Gastroesophageal sphincter (tissue), 4 donors: ENCODE measurements at regions not wholly inside any gene's neighbourhood (a gene's known extent, or its start where the extent isn't known, plus 50 kb on each side); places are given as distances from the start of the nearest gene placed in this dataset.

Experiments
- ATAC-seq: fragments of 150-250 bp; one replicate; pipeline ENCODE4 v1.9.1; 2016; ENCODE audit warnings: mild to moderate bottlenecking, moderate library complexity
- H3K27ac ChIP-seq, 4 donors: fragments of 200-600 bp; sonication (generic) in 3 of 4; 1 replicate in 3 of 4; 2 replicates in 1 of 4; pipeline ENCODE4 v1.5.1; 2016 to 2019
- H3K27me3 ChIP-seq: fragments of 200-600 bp; sonication (generic); one replicate; pipeline ENCODE4 v1.5.1; 2019
- H3K36me3 ChIP-seq, 2 donors: fragments of 200-600 bp; sonication (generic); one replicate each; pipeline ENCODE4 v1.5.1; 2019; ENCODE audit warnings: control low read depth in 1 of 2
- H3K4me1 ChIP-seq, 3 donors: fragments of 200-600 bp; sonication (generic); 1 replicate in 2 of 3; 2 replicates in 1 of 3; pipeline ENCODE4 v1.5.1; 2016 to 2019; ENCODE audit warnings: control low read depth in 2 of 3
- H3K4me3 ChIP-seq, 2 donors: fragments of 200-600 bp; sonication (generic); one replicate each; pipeline ENCODE4 v1.5.1; 2019; ENCODE audit warnings: mild to moderate bottlenecking in 1 of 2, moderate library complexity in 1 of 2
- H3K9me3 ChIP-seq, 3 donors: fragments of 200-600 bp; sonication (generic); one replicate each; pipeline ENCODE4 v1.5.1; 2017 to 2019; ENCODE audit warnings: control low read depth in 2 of 3
- EP300 ChIP-seq: sonication (generic); formaldehyde crosslinking; IDR thresholded peaks from one replicate; pipeline ENCODE4 v1.6.1; 2017; ENCODE audit warnings: antibody characterized with exemption, mild to moderate bottlenecking
- POLR2A ChIP-seq, 2 donors: fragments of 450-650 bp; IDR thresholded peaks; one replicate each; pipeline ENCODE4 v1.6.1; 2017; ENCODE audit warnings: antibody characterized with exemption in 2 of 2, mild to moderate bottlenecking in 2 of 2, moderate library complexity in 1 of 2
- POLR2AphosphoS5 ChIP-seq: sonication (generic); formaldehyde crosslinking; IDR thresholded peaks from one replicate; pipeline ENCODE4 v1.6.1; 2017; ENCODE audit warnings: antibody characterized with exemption
- WGBS, 2 donors: methylation state at CpG; one replicate each; pipeline ENCODE4 v1.1.5; 2018; ENCODE audit warnings: low coverage in 1 of 2; 5-methylcytosine and 5-hydroxymethylcytosine counted together
- TF ChIP-seq, protein P1 (sequence below), 4 experiments: fragments of 200-600 bp in 2 of 4; fragments of 450-650 bp in 2 of 4; sonication (generic) in 1 of 4; IDR thresholded peaks; one replicate each; pipeline ENCODE4 v1.5.1; 2017 to 2019; ENCODE audit warnings: antibody characterized with exemption in 4 of 4, mild to moderate bottlenecking in 2 of 4, moderate library complexity in 2 of 4

DNA sequence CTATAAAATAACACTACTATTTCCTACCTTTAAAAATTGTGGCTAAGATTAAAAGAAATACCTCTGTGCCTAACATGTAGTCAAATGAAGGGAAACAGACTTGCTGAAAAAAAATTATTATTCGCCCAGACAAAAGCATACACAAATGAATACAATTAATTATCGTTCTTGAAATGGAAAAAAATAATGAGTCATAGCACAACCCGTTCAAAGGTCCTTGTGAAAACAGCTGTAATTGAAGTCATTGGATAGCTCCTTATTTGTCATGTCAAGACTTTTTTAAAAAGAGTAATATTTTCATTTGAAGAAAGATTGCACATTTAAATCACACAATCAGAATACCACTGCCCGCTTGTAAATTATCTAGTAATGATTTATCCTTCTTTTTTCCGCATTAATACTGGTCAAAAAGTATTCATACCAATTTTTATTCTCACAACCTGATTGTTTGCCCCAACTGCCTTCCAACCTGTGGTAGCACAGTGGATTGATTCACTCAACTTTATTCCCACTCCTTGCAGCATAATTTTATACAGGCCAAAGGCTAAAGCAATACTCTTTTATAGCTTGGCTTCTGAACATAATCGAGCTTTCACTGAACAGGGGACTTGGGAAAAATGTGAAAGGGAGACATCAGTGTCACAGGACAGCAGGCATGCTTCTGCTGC is 655.2 kb upstream of the MAP3K7 start:
- Histone ChIP-seq H3K36me3 (no peaks in the 10 kb centered on the region), H3K27me3 (no peaks in the 10 kb centered on the region), H3K4me1 (no peaks in the 10 kb centered on the region), H3K4me3 (no peak overlapping the region), H3K9me3 (no peaks in the 10 kb centered on the region), H3K27ac (no peak overlapping the region)
- ATAC-seq = no peak
- WGBS, 2 donors = 47 to 56% methylated on average over 5 of the region's 6 CpGs
- TF ChIP-seq POLR2A (IDR thresholded peaks at IDR 0.05) (no peak), EP300 (no peak), POLR2AphosphoS5 (no peak)
- TF ChIP-seq, protein P1, sequence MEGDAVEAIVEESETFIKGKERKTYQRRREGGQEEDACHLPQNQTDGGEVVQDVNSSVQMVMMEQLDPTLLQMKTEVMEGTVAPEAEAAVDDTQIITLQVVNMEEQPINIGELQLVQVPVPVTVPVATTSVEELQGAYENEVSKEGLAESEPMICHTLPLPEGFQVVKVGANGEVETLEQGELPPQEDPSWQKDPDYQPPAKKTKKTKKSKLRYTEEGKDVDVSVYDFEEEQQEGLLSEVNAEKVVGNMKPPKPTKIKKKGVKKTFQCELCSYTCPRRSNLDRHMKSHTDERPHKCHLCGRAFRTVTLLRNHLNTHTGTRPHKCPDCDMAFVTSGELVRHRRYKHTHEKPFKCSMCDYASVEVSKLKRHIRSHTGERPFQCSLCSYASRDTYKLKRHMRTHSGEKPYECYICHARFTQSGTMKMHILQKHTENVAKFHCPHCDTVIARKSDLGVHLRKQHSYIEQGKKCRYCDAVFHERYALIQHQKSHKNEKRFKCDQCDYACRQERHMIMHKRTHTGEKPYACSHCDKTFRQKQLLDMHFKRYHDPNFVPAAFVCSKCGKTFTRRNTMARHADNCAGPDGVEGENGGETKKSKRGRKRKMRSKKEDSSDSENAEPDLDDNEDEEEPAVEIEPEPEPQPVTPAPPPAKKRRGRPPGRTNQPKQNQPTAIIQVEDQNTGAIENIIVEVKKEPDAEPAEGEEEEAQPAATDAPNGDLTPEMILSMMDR (IDR thresholded peaks at IDR 0.05) = no peak

DNA sequence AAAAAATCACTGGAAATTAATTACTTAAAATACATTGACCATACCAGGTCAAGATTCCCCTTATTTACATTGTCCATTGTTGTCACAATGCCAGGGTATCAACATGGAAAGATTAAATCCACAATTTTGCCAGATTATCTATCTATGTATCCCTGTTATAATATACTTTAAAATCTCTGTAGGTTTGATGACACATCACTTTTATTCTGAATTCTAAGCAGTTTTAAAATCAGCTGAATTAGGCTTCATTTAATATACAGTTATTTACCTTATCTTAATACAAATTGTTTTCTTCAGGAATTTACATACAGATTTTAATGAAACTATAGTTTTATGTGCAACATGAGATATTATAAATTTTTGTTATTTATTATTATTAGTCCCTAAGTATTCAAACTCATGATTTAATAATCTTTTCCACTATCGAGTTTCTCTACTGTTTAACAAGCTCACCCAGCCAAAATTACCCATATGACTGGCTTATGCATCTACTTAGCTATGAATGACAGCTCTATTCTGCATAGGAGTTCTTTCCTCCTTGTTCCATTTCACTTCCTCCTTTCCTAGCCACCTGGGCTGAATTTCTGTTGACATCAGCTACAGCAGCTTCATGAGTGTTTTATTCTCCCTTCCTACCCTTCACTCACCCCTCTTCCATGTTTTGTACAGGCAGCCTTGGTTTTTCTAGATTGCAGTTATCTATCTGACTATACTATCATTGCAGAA is 654.2 kb upstream of the MAP3K7 start:
- H3K4me1 ChIP-seq = no peaks in the 10 kb centered on the region
- no peak overlapping the region for H3K27ac ChIP-seq
- no peak for ATAC-seq
- no peak overlapping the region for H3K4me3 ChIP-seq
- WGBS, 2 donors = 75 to 81% methylated on average over 1 of the region's 1 CpG
- H3K27me3 ChIP-seq = no peaks in the 10 kb centered on the region
- TF ChIP-seq POLR2AphosphoS5 (no peak), EP300 (no peak), POLR2A (IDR thresholded peaks at IDR 0.05) (no peak)
- TF ChIP-seq, protein P1 (IDR thresholded peaks at IDR 0.05) = no peak
- no peaks in the 10 kb centered on the region for H3K9me3 ChIP-seq
- H3K36me3 ChIP-seq = no peaks in the 10 kb centered on the region

DNA sequence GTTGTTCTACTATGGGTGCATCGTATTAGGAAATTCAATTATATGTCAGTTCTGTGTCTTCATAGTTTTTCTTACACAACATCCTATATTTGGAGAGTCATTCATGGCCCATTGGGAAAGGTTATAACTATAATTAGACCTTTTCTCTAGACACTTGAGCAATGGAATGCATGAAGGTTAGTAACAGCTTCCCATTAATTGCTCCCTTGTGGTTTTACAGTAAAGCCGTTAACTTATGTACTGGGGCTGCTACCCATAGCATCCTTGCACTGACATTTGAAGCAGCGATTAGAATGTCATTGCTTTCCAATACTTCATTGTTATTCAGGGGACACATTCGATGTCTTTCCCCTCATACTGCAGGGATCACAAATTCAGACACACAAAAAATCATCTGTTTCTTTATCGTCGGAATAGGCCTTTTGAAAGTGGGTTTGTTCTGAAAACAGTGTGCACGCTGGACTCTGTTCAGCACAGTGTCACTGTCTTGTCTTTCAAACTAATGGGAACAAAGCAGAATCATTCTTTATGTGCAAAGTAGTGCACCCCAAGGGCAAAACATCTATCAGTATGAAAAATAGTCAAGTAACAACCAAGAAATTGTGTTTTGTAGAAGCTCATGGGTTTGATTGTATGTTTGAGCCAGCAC is 634.3 kb upstream of the MAP3K7 start:
- no peaks in the 10 kb centered on the region for H3K27me3 ChIP-seq
- no peak overlapping the region for H3K27ac ChIP-seq
- no peak for TF ChIP-seq POLR2AphosphoS5
- TF ChIP-seq, protein P1 (IDR thresholded peaks at IDR 0.05) = no peak
- TF ChIP-seq POLR2A (IDR thresholded peaks at IDR 0.05) = no peak
- 77 to 91% methylated on average over 5 to 7 of the region's 7 CpGs for WGBS, 2 donors
- no peaks in the 10 kb centered on the region for H3K9me3 ChIP-seq
- no peaks in the 10 kb centered on the region for H3K4me1 ChIP-seq
- H3K36me3 ChIP-seq = no peaks in the 10 kb centered on the region
- no peak overlapping the region for H3K4me3 ChIP-seq
- ATAC-seq = no peak

DNA sequence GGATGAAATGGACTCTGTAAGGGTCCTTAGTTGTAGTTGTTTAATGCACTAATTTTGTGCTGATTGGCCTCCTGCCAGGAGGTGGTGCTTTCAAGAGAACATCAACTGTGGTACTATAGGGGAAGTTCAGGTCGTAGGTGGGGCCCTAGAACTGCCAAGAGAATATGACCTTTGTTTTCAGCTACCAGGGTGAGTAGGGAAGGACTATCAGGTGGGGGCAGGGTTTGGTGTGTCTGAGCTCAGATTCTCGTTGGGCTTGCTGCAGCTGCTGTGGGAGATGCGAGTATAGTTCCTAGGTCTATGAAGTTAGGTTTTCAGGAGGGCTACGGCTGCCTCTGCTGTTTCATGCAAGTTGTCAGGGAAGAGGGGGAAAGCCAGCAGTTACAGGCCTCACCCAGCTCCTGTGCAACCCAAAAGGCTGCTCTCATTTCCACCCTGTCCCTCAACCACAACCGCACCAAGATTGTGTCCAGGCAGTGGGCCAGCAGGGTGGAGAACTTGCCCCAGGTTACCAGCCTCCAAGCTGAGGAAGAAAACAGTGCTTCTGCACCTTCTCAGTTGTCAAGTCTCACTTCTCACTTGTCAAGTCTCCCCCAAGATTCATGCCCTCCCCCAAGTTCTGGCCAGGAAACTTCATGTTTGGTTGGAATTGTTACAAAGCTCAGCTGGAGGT is 626.5 kb upstream of the MAP3K7 start:
- peaks cover 0 to 29% (median 0%) of the 10 kb centered on the region in 3 donors for H3K9me3 ChIP-seq
- H3K4me3 ChIP-seq = no peak overlapping the region
- 67 to 68% methylated on average over 1 to 5 of the region's 5 CpGs for WGBS, 2 donors
- no peak overlapping the region for H3K27ac ChIP-seq
- TF ChIP-seq EP300 (no peak), POLR2A (IDR thresholded peaks at IDR 0.05) (no peak), POLR2AphosphoS5 (no peak)
- TF ChIP-seq, protein P1 (IDR thresholded peaks at IDR 0.05) = no peak
- no peaks in the 10 kb centered on the region for H3K4me1 ChIP-seq
- no peaks in the 10 kb centered on the region for H3K36me3 ChIP-seq
- H3K27me3 ChIP-seq = no peaks in the 10 kb centered on the region
- ATAC-seq = no peak
